SU-DHL-6 (cell line): ENCODE measurements at regions not wholly inside any gene's neighbourhood (a gene's known extent, or its start where the extent isn't known, plus 50 kb on each side); places are given as distances from the start of the nearest gene placed in this dataset.
"Not testable (repeated sequence)": the region's sequence is repeated elsewhere in the genome, so short reads cannot be mapped to it uniquely, and the experiment has no call there.

Experiments used
- CTCF ChIP-seq: fragments of 200-600 bp; sonication (generic); IDR thresholded peaks from one replicate; pipeline ENCODE4 v1.5.1; 2017; ENCODE audit warnings: antibody characterized with exemption, mild to moderate bottlenecking, low read length, moderate library complexity; ENCODE audit not compliant: insufficient read depth, poor library complexity, severe bottlenecking
- EZH2phosphoT487 ChIP-seq: fragments of 200-600 bp; sonication (generic), shearing (Covaris generic); conservative IDR thresholded peaks from 2 replicates; pipeline ENCODE4 v1.6.1; 2018; ENCODE audit warnings: mild to moderate bottlenecking, antibody characterized with exemption, low read length, moderate library complexity, mixed read lengths

- not testable (repeated sequence) for TF ChIP-seq CTCF, EZH2phosphoT487
Observed at GRCh38 chr12:74253826-74254225, 283.8 kb upstream of the ATXN7L3B start.
